ENCODE measurements at regions not wholly inside any gene's neighbourhood (a gene's known extent, or its start where the extent isn't known, plus 50 kb on each side); places are given as distances from the start of the nearest gene placed in this dataset.

DNA sequence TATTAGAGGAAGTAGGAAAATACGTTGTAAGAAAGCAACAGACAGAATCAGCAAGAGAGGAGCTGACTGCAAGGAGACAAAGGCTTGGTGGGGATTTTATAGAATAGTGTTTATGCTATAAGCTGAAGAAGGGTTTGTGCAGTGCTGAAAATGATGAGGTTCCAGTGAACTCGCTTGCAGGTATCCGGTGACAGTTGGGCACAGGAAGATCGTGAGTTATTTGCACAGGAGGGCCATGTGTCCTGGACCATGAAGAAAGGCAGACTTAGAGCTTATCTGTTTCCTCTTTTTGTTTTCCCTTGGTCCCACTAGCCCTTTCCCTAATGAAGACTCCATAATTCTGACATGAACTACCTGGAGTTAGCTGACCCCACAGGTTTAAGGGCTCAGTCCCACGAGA, 61.4 kb downstream of the NXNL2 start:
- no peak overlapping the region for H3K4me3 ChIP-seq
- TF ChIP-seq, protein P1, sequence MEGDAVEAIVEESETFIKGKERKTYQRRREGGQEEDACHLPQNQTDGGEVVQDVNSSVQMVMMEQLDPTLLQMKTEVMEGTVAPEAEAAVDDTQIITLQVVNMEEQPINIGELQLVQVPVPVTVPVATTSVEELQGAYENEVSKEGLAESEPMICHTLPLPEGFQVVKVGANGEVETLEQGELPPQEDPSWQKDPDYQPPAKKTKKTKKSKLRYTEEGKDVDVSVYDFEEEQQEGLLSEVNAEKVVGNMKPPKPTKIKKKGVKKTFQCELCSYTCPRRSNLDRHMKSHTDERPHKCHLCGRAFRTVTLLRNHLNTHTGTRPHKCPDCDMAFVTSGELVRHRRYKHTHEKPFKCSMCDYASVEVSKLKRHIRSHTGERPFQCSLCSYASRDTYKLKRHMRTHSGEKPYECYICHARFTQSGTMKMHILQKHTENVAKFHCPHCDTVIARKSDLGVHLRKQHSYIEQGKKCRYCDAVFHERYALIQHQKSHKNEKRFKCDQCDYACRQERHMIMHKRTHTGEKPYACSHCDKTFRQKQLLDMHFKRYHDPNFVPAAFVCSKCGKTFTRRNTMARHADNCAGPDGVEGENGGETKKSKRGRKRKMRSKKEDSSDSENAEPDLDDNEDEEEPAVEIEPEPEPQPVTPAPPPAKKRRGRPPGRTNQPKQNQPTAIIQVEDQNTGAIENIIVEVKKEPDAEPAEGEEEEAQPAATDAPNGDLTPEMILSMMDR (IDR thresholded peaks at IDR 0.05): no peak
- no peak for TF ChIP-seq POLR2A (IDR thresholded peaks at IDR 0.05)
- TF ChIP-seq POLR2AphosphoS5 (IDR thresholded peaks at IDR 0.05): no peak
- no peak for TF ChIP-seq EP300 (IDR thresholded peaks at IDR 0.05)
- peaks cover 0 to 11% (median 0%) of the 10 kb centered on the region in 3 donors for H3K4me1 ChIP-seq
- ATAC-seq: no peak
- H3K36me3 ChIP-seq: no peaks in the 10 kb centered on the region
- no peaks in the 10 kb centered on the region for H3K9me3 ChIP-seq
- no peaks in the 10 kb centered on the region for H3K27me3 ChIP-seq
- WGBS, 2 donors (ENCODE audit: low coverage in 1 of 2): 62 to 82% methylated on average over 5 of the region's 5 CpGs
- H3K27ac ChIP-seq: no peak overlapping the region

DNA sequence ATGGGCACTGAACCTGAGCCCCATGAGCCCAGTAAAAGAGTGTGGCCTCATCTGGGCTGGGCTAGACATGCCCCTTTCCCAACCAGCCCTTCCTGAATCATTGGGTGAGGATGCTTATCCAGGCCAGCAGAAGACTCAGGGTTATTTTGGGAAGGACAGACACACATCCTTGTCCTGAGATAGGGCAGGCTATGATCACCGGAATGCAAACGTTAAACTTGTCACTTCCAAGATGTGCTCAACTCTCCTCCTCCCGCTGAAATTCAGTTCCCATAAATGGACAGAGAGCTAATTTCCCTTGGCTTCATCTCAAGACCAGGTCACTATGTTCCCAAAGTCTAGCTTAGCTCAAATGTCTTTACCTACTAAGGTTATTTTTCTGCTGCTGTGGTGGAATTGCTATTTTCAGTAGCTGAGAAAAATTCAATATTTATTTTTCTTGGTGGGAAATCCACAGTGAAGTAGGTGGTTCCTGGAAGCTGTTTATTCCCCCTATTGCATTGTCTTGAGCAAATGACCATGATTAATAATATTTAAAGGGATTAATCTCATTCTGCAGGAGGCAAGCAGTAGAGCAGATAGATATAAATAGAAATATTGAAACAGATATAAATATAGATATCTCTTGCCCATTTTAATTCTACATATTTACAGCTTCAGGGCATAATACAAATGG, 70.0 kb downstream of the NXNL2 start:
- H3K4me1 ChIP-seq: peaks cover 3 to 28% (median 15%) of the 10 kb centered on the region in 3 donors
- 17 to 20% methylated on average over 1 to 3 of the region's 3 CpGs for WGBS, 2 donors (ENCODE audit: low coverage in 1 of 2)
- peak overlapping the region; percentile 83 to 99 (median 90) for H3K27ac ChIP-seq
- TF ChIP-seq POLR2AphosphoS5 (IDR thresholded peaks at IDR 0.05) (peak; percentile 97), POLR2A (IDR thresholded peaks at IDR 0.05) (no peak), EP300 (IDR thresholded peaks at IDR 0.05) (peak; percentile 26)
- H3K36me3 ChIP-seq: no peaks in the 10 kb centered on the region
- no peaks in the 10 kb centered on the region for H3K27me3 ChIP-seq
- no peaks in the 10 kb centered on the region for H3K9me3 ChIP-seq
- peak; percentile 89 for ATAC-seq
- no peak overlapping the region for H3K4me3 ChIP-seq

DNA sequence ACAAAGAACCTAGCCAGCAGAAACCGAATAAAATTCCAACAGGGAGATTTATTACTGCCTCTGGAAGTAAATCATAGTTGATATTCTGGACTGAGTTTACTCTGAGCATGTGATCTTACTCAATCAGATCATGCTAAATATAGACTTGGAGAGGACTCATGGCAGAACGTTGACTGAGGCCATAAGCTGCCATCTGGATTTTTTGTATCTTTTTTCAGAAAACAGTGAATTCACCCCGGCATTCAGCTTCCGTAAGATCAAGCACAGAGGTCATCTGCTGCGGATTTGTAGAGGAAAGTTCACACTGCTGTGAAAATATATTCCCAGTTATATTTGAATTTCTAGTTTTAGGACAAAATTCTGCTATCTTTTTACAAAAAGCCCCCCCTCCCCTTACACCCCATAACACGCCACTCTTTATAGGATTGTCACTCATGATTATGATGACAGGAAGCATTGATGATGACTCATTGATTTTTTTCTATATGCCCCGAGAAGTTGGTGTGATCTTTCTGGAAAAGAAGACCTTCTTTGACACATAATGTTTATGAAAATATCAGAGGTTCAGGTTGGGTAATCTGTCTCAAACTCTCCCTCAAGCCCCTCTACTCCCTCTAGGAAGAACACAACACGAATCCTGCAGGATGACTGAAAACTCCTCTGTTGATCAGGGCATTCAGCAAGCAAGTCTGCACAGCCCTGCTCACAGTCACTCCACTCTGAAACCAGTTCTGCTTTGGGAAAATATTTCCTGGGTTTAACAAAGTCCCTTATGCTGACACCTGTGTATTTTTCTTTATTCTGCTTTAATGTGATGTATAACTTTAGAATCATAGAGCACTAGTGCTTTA, 70.8 kb downstream of the NXNL2 start:
- no peaks in the 10 kb centered on the region for H3K36me3 ChIP-seq
- no peak overlapping the region for H3K4me3 ChIP-seq
- H3K27me3 ChIP-seq: no peaks in the 10 kb centered on the region
- H3K9me3 ChIP-seq: no peaks in the 10 kb centered on the region
- peaks cover 3 to 28% (median 15%) of the 10 kb centered on the region in 3 donors for H3K4me1 ChIP-seq
- ATAC-seq: peak; percentile 83
- peak overlapping the region; percentile 83 to 99 (median 90) for H3K27ac ChIP-seq
- WGBS, 2 donors (ENCODE audit: low coverage in 1 of 2): 15 to 18% methylated on average over 8 of the region's 8 CpGs
- TF ChIP-seq POLR2AphosphoS5 (IDR thresholded peaks at IDR 0.05): peak; percentile 59
- no peak for TF ChIP-seq POLR2A (IDR thresholded peaks at IDR 0.05)

DNA sequence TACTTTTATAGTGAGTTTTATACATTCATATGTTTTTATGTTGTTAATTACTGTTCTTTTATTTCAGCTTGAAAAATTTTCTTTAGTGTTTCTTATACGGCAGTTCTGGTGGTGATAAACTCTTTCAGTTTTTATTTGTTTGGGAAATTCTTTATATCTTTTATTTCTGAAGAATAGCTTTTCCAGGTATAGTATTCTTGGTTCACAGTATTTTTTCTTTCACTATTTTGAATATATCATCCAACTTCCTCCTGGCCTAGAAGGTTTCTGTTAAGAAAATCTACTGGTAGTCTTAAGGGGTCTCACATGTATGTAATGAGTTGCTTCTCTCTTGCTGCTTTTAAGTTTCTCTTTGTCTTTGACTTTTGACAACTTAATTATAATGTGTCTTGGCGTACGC, 79.4 kb downstream of the NXNL2 start:
- 93 to 100% methylated on average over 2 to 3 of the region's 3 CpGs for WGBS, 2 donors (ENCODE audit: low coverage in 1 of 2)
- Histone ChIP-seq H3K4me1 (no peaks in the 10 kb centered on the region), H3K27me3 (no peaks in the 10 kb centered on the region), H3K4me3 (no peak overlapping the region), H3K27ac (no peak overlapping the region), H3K36me3 (no peaks in the 10 kb centered on the region), H3K9me3 (peaks cover 0 to 35% (median 0%) of the 10 kb centered on the region in 3 donors)
- no peak for ATAC-seq
- no peak for TF ChIP-seq EP300 (IDR thresholded peaks at IDR 0.05)
- no peak for TF ChIP-seq POLR2AphosphoS5 (IDR thresholded peaks at IDR 0.05)
- TF ChIP-seq, protein P1 (IDR thresholded peaks at IDR 0.05): no peak
- no peak for TF ChIP-seq POLR2A (IDR thresholded peaks at IDR 0.05)

DNA sequence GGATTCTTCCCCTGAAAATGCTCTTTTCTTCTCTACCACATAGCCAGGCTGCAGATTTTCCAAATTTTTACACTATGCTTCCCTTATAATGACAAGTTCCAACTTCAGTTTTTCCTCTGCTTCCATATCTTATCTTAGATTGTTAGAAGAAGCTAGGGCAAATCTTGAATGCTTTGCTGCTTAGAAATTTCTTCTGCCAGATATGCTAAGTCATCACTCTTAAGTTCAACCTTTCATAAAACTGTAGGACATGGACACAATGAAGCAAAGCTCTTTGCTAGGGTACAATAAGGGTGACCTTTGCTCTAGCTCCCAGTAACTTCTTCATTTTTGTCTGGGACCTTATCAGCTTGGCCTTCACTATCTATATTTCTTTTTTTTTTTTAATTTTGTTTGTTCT, 88.7 kb downstream of the NXNL2 start:
- H3K9me3 ChIP-seq: no peaks in the 10 kb centered on the region
- no peaks in the 10 kb centered on the region for H3K27me3 ChIP-seq
- H3K27ac ChIP-seq: no peak overlapping the region
- H3K4me1 ChIP-seq: peaks cover 0 to 4% (median 0%) of the 10 kb centered on the region in 3 donors
- ATAC-seq: no peak
- no peak overlapping the region for H3K4me3 ChIP-seq
- H3K36me3 ChIP-seq: no peaks in the 10 kb centered on the region
- TF ChIP-seq EP300 (IDR thresholded peaks at IDR 0.05) (no peak), POLR2AphosphoS5 (IDR thresholded peaks at IDR 0.05) (no peak), POLR2A (IDR thresholded peaks at IDR 0.05) (no peak)
- TF ChIP-seq, protein P1 (IDR thresholded peaks at IDR 0.05): no peak

Data from gastroesophageal sphincter (tissue), 4 donors.